Liver (tissue), 3 donors: ENCODE measurements at regions not wholly inside any gene's neighbourhood (a gene's known extent, or its start where the extent isn't known, plus 50 kb on each side); places are given as distances from the start of the nearest gene placed in this dataset.

Experiments
- ATF3 ChIP-seq: IDR thresholded peaks from 2 replicates; pipeline ENCODE4 v1.6.1; 2016; ENCODE audit warnings: antibody characterized with exemption
- CTCF ChIP-seq: fragments of 150-350 bp; IDR thresholded peaks from 2 replicates; pipeline ENCODE4 v1.5.1; 2017; ENCODE audit warnings: improper control_type of control experiment, low read depth, low read length; ENCODE audit not compliant: missing input control
- EGR1 ChIP-seq, 2 donors: IDR thresholded peaks; 2 replicates each; pipeline ENCODE4 v1.6.1; 2016 to 2018; ENCODE audit warnings: antibody characterized with exemption in 2 of 2, low read depth in 2 of 2
- FOXA1 ChIP-seq: IDR thresholded peaks from 2 replicates; pipeline ENCODE4 v1.6.1; 2016; ENCODE audit warnings: antibody characterized with exemption
- GABPA ChIP-seq, 2 donors: IDR thresholded peaks in 1 of 2; conservative IDR thresholded peaks in 1 of 2; 2 replicates each; pipeline ENCODE4 v1.6.1; 2016; ENCODE audit warnings: antibody characterized with exemption in 2 of 2, mild to moderate bottlenecking in 1 of 2, moderate library complexity in 1 of 2
- HNF4A ChIP-seq, 2 donors: conservative IDR thresholded peaks; 2 replicates each; pipeline ENCODE4 v1.6.1; 2016; ENCODE audit warnings: antibody characterized with exemption in 2 of 2, mild to moderate bottlenecking in 2 of 2
- HNF4G ChIP-seq: IDR thresholded peaks from 2 replicates; pipeline ENCODE4 v1.6.1; 2016; ENCODE audit warnings: antibody characterized with exemption
- MAX ChIP-seq: IDR thresholded peaks from 2 replicates; pipeline ENCODE4 v1.6.1; 2016; ENCODE audit warnings: antibody characterized with exemption
- RAD21 ChIP-seq, 2 donors: IDR thresholded peaks; 2 replicates each; pipeline ENCODE4 v1.6.1; 2016; ENCODE audit warnings: antibody characterized with exemption in 2 of 2, mild to moderate bottlenecking in 2 of 2
- REST ChIP-seq: IDR thresholded peaks from 2 replicates; pipeline ENCODE4 v1.6.1; 2016; ENCODE audit warnings: antibody characterized with exemption, mild to moderate bottlenecking
- RXRA ChIP-seq, 2 donors: IDR thresholded peaks; 2 replicates each; pipeline ENCODE4 v1.6.1; 2017 to 2018; ENCODE audit warnings: antibody characterized with exemption in 2 of 2, mild to moderate bottlenecking in 1 of 2
- SP1 ChIP-seq: IDR thresholded peaks from 2 replicates; pipeline ENCODE4 v1.6.1; 2018; ENCODE audit warnings: antibody characterized with exemption, mild to moderate bottlenecking
- TAF1 ChIP-seq: conservative IDR thresholded peaks from 2 replicates; pipeline ENCODE4 v1.6.1; 2016; ENCODE audit warnings: antibody characterized with exemption, mild to moderate bottlenecking
- donor health status: healthy.
- donor health status: healthy.

- TF ChIP-seq CTCF (no peak), GABPA (IDR thresholded peaks at IDR 0.05 in 1 of 2, conservative IDR thresholded peaks at IDR 0.05 in 1 of 2) (no peak), FOXA1 (no peak), RAD21 (IDR thresholded peaks at IDR 0.05) (no peak), REST (no peak), TAF1 (no peak), MAX (no peak), RXRA (IDR thresholded peaks at IDR 0.05) (no peak), EGR1 (IDR thresholded peaks at IDR 0.05; ENCODE audit: low read depth in 2 of 2) (no peak), SP1 (no peak), HNF4A (conservative IDR thresholded peaks at IDR 0.05) (no peak), HNF4G (no peak), ATF3 (no peak)
Measured at GRCh38 chr12:94749890-94750289, 99.5 kb upstream of the TMCC3 start.
